Keratinocyte (primary cell): ENCODE measurements at regions not wholly inside any gene's neighbourhood (a gene's known extent, or its start where the extent isn't known, plus 50 kb on each side); places are given as distances from the start of the nearest gene placed in this dataset.

Source experiments
- DNase-seq: peaks from one replicate; pipeline ENCODE4 v3.0.0-alpha.2; 2011; ENCODE audit warnings: low read depth, missing footprints, low spot score
- FAIRE-seq: peaks from 2 replicates; lab custom pipeline; 2011; peaks lifted over from hg19 to GRCh38; lab: Jason Lieb, UNC
- H2AFZ ChIP-seq: 2 replicates; pipeline ENCODE4 v1.6.0; 2012; ENCODE audit warnings: low read length, control low read depth, inconsistent platforms; ENCODE audit not compliant: control insufficient read depth
- H3K27ac ChIP-seq: 2 replicates; pipeline ENCODE4 v1.5.1; 2011; ENCODE audit warnings: low read length; ENCODE audit not compliant: control insufficient read depth, insufficient read depth
- H3K27me3 ChIP-seq: 3 replicates; pipeline ENCODE4 v1.6.0; 2011; ENCODE audit warnings: low read length; ENCODE audit not compliant: control insufficient read depth, insufficient read depth; ENCODE audit errors: extremely low read depth
- H3K36me3 ChIP-seq, 2 experiments: 2 replicates in 1 of 2; 3 replicates in 1 of 2; pipeline ENCODE4 v1.5.1; 2011; ENCODE audit warnings: low read length in 2 of 2, mild to moderate bottlenecking in 1 of 2; ENCODE audit not compliant: control insufficient read depth in 2 of 2, insufficient read depth in 2 of 2; ENCODE audit errors: extremely low read depth in 1 of 2
- H3K4me1 ChIP-seq: 3 replicates; pipeline ENCODE4 v1.5.1; 2011; ENCODE audit warnings: low read length; ENCODE audit not compliant: control insufficient read depth, insufficient read depth; ENCODE audit errors: extremely low read depth
- H3K4me2 ChIP-seq: 3 replicates; pipeline ENCODE4 v1.6.0; 2011; ENCODE audit warnings: low read depth, low read length; ENCODE audit not compliant: control insufficient read depth, insufficient read depth; ENCODE audit errors: extremely low read depth
- H3K4me3 ChIP-seq, 3 experiments: fragments of 200-600 bp in 1 of 3; sonication (generic) in 1 of 3; 2 replicates in 2 of 3; 3 replicates in 1 of 3; pipeline ENCODE4 v1.5.1; 2011 to 2016; ENCODE audit warnings: low read length in 3 of 3, mild to moderate bottlenecking in 3 of 3, control low read depth in 2 of 3, inconsistent platforms in 1 of 3, low read depth in 1 of 3, mixed read lengths in 1 of 3, mixed run types in 1 of 3, moderate library complexity in 1 of 3; ENCODE audit not compliant: control insufficient read depth in 2 of 3, insufficient read depth in 2 of 3; ENCODE audit errors: extremely low read depth in 1 of 3
- H3K79me2 ChIP-seq: 2 replicates; pipeline ENCODE4 v1.6.0; 2012; ENCODE audit warnings: low read length; ENCODE audit not compliant: control insufficient read depth, insufficient read depth
- H3K9ac ChIP-seq: 3 replicates; pipeline ENCODE4 v1.6.0; 2011; ENCODE audit warnings: low read length; ENCODE audit not compliant: control insufficient read depth, insufficient read depth; ENCODE audit errors: extremely low read depth
- H3K9me1 ChIP-seq: 3 replicates; pipeline ENCODE4 v1.6.0; 2011; ENCODE audit warnings: low read length; ENCODE audit not compliant: control insufficient read depth, insufficient read depth; ENCODE audit errors: extremely low read depth
- H3K9me3 ChIP-seq: 2 replicates; pipeline ENCODE4 v1.5.1; 2012; ENCODE audit warnings: low read depth, low read length; ENCODE audit not compliant: control insufficient read depth
- H4K20me1 ChIP-seq: 3 replicates; pipeline ENCODE4 v1.6.0; 2011; ENCODE audit warnings: low read length; ENCODE audit not compliant: control insufficient read depth, insufficient read depth; ENCODE audit errors: extremely low read depth
- CTCF ChIP-seq, 3 experiments: IDR thresholded peaks in 1 of 3; conservative IDR thresholded peaks in 1 of 3; optimal IDR thresholded peaks in 1 of 3; 2 replicates in 2 of 3; 3 replicates in 1 of 3; pipeline versions ENCODE3 to v1.5.1; 2011; ENCODE audit warnings: low read length in 3 of 3, mild to moderate bottlenecking in 3 of 3, moderate library complexity in 2 of 3, control low read depth in 1 of 3, inconsistent platforms in 1 of 3; ENCODE audit not compliant: insufficient read depth in 2 of 3; ENCODE audit errors: extremely low read depth in 1 of 3
- EZH2 ChIP-seq: IDR thresholded peaks from one replicate; pipeline ENCODE4 v1.6.1; 2012; ENCODE audit warnings: inconsistent platforms, mild to moderate bottlenecking, low read length, moderate library complexity
- dilution Hi-C: fragments of 300-500 bp; cut with MboI; formaldehyde crosslinking; loops from one replicate; pipeline ENCODE4 v1.7.0; 2020; ENCODE audit warnings: low sequenced_read_pairs; ENCODE audit not compliant: extremely low pct_ligation_motif_present

GRCh38 chr13:104011505-104012241 is 945.5 kb upstream of the SLC10A2 start:
- Histone ChIP-seq H3K9me3 (no peaks in the 10 kb centered on the region), H3K36me3 (no peaks in the 10 kb centered on the region), H3K4me3 (no peak overlapping the region), H2AFZ (peak overlapping the region; percentile 69), H3K9ac (no peak overlapping the region), H3K27ac (no peak overlapping the region), H3K27me3 (no peaks in the 10 kb centered on the region), H3K4me2 (no peak overlapping the region), H3K79me2 (no peaks in the 10 kb centered on the region), H3K4me1 (no peaks in the 10 kb centered on the region), H4K20me1 (no peaks in the 10 kb centered on the region), H3K9me1 (no peaks in the 10 kb centered on the region)
- DNase-seq: no peak
- TF ChIP-seq CTCF (optimal IDR thresholded peaks at IDR 0.05 in 1 of 3, IDR thresholded peaks at IDR 0.05 in 1 of 3, conservative IDR thresholded peaks at IDR 0.05 in 1 of 3; ENCODE audit: extremely low read depth in 1 of 3, insufficient read depth in 2 of 3, low read length in 3 of 3): no peak
- no peak for TF ChIP-seq EZH2
- FAIRE-seq: no peak
- dilution Hi-C loops: no loop called here

- Histone ChIP-seq H3K36me3 (no peaks in the 10 kb centered on the region), H3K27ac (no peak overlapping the region), H3K4me3 (no peak overlapping the region), H3K9me3 (no peaks in the 10 kb centered on the region), H3K4me2 (no peak overlapping the region), H3K9ac (no peak overlapping the region), H4K20me1 (no peaks in the 10 kb centered on the region), H3K79me2 (no peaks in the 10 kb centered on the region), H3K4me1 (no peaks in the 10 kb centered on the region), H2AFZ (no peak overlapping the region), H3K27me3 (no peaks in the 10 kb centered on the region), H3K9me1 (no peaks in the 10 kb centered on the region)
- no peak for FAIRE-seq
- dilution Hi-C loops: no loop called here
- DNase-seq: no peak
- TF ChIP-seq EZH2 (no peak), CTCF (optimal IDR thresholded peaks at IDR 0.05 in 1 of 3, IDR thresholded peaks at IDR 0.05 in 1 of 3, conservative IDR thresholded peaks at IDR 0.05 in 1 of 3; ENCODE audit: extremely low read depth in 1 of 3, insufficient read depth in 2 of 3, low read length in 3 of 3) (no peak)
Observed at GRCh38 chr13:104008541-104009435, 942.6 kb upstream of the SLC10A2 start.
